ENCODE measurements at regions not wholly inside any gene's neighbourhood (a gene's known extent, or its start where the extent isn't known, plus 50 kb on each side); places are given as distances from the start of the nearest gene placed in this dataset.

GRCh38 chrX:151860827-151861226 is 51.9 kb upstream of the MAGEA4 start:
- in situ Hi-C loops (cut with HindIII; ENCODE audit: low pct_unique_long_range_greater_than_20kb, low sequenced_read_pairs), result no loop called here
- Histone ChIP-seq H3K4me3 (ENCODE audit: low read depth in 2 of 2, low read length in 2 of 2) (no peak overlapping the region), H3K36me3 (ENCODE audit: control insufficient read depth, insufficient read depth, low read length) (no peaks in the 10 kb centered on the region), H3K9me3 (ENCODE audit: control insufficient read depth, insufficient read depth, low read depth, low read length) (no peaks in the 10 kb centered on the region), H3K27me3 (ENCODE audit: control insufficient read depth, insufficient read depth, low read length) (no peaks in the 10 kb centered on the region), H3K4me1 (ENCODE audit: control insufficient read depth, insufficient read depth, low read length) (no peaks in the 10 kb centered on the region), H3K27ac (ENCODE audit: low read length) (no peak overlapping the region)
- ChIA-PET CTCF (no interaction called here), POLR2A (no interaction called here)
- TF ChIP-seq CTCF (IDR thresholded peaks at IDR 0.05), result no peak
- TF ChIP-seq, protein P1, sequence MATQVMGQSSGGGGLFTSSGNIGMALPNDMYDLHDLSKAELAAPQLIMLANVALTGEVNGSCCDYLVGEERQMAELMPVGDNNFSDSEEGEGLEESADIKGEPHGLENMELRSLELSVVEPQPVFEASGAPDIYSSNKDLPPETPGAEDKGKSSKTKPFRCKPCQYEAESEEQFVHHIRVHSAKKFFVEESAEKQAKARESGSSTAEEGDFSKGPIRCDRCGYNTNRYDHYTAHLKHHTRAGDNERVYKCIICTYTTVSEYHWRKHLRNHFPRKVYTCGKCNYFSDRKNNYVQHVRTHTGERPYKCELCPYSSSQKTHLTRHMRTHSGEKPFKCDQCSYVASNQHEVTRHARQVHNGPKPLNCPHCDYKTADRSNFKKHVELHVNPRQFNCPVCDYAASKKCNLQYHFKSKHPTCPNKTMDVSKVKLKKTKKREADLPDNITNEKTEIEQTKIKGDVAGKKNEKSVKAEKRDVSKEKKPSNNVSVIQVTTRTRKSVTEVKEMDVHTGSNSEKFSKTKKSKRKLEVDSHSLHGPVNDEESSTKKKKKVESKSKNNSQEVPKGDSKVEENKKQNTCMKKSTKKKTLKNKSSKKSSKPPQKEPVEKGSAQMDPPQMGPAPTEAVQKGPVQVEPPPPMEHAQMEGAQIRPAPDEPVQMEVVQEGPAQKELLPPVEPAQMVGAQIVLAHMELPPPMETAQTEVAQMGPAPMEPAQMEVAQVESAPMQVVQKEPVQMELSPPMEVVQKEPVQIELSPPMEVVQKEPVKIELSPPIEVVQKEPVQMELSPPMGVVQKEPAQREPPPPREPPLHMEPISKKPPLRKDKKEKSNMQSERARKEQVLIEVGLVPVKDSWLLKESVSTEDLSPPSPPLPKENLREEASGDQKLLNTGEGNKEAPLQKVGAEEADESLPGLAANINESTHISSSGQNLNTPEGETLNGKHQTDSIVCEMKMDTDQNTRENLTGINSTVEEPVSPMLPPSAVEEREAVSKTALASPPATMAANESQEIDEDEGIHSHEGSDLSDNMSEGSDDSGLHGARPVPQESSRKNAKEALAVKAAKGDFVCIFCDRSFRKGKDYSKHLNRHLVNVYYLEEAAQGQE (IDR thresholded peaks at IDR 0.05; ENCODE audit: insufficient read depth in 1 of 2, low read depth in 2 of 2, low read length in 1 of 2), result no peak
- no peak for TF ChIP-seq POLR2AphosphoS5 (IDR thresholded peaks at IDR 0.05; ENCODE audit: low read depth, low read length)
- TF ChIP-seq TCF7L2 (IDR thresholded peaks at IDR 0.05; ENCODE audit: low read depth, low read length), result no peak
- TF ChIP-seq SIN3A (IDR thresholded peaks at IDR 0.05; ENCODE audit: borderline replicate concordance, insufficient read depth, low read depth, low read length), result no peak
- no TSS peak for BruUV-seq (replicated peaks)
- intact Hi-C loops (cut with micrococcal nuclease; ENCODE audit: unreplicated experiment), result no loop called here
- DNase-seq (ENCODE audit: low read depth, low spot score) (no peak), ATAC-seq (no peak)
